CD4-positive, alpha-beta T cell treated with Interleukin-1 beta for 1 hour (primary cell): ENCODE measurements at regions not wholly inside any gene's neighbourhood (a gene's known extent, or its start where the extent isn't known, plus 50 kb on each side); places are given as distances from the start of the nearest gene placed in this dataset.

Experiments
- DNase-seq, 2 donors: peaks; one replicate each; pipeline ENCODE4 v3.0.0-alpha.2; 2020 to 2022

GRCh38 chr22:27264184-27264583 lies 537.4 kb downstream of the MN1 start:
- no peak for DNase-seq

- no peak for DNase-seq
These were observed 534.4 kb downstream of the MN1 start for GRCh38 chr22:27267145-27267544.

- no peak for DNase-seq
These were observed 531.6 kb downstream of the MN1 start for GRCh38 chr22:27269751-27270543.

GRCh38 chr22:27270818-27271510 lies 530.6 kb downstream of the MN1 start:
- no peak for DNase-seq

DNA sequence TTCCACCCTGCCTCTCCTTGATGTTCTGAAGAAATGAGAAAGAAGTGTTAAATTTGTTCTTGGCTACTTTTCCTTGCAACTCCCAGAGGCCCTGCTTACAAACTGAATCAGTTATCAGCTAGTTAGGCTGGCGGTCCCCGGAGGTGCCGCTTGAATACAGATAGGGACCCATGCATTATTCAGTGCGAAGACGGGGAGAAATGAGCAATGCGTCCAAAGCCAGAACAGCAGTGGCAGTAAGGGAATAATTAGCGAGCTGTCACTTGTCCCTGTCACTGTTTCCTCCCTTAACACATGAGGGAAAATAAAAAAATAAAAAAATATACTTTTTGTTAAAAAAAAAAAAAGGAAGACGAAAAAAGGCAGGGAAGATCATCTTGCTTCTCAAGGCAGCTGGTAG lies 528.1 kb downstream of the MN1 start:
- no peak for DNase-seq

GRCh38 chr22:27273853-27274252 lies 527.7 kb downstream of the MN1 start:
- no peak for DNase-seq

- DNase-seq = no peak
These were observed 526.6 kb downstream of the MN1 start for GRCh38 chr22:27274770-27275449.

DNA sequence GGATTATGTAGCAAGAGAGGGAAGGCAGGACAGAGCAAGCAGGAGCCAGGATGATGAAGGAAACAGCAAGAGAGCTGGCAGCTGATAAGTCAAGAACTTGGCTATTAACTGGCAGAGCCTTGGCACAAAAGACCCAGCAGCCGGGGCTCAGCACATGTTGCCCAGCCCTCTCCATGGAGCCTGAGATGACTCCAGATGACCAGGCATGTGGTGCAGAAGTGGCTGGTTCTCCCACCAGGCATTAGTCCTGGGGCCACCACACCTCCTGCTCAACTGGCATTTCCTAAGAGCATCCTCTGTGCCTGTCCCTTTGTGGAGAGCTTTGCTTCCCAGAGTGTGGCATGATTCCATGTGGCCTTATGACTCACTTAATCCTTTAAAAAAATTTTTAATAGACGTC lies 522.6 kb downstream of the MN1 start:
- no peak for DNase-seq

DNA sequence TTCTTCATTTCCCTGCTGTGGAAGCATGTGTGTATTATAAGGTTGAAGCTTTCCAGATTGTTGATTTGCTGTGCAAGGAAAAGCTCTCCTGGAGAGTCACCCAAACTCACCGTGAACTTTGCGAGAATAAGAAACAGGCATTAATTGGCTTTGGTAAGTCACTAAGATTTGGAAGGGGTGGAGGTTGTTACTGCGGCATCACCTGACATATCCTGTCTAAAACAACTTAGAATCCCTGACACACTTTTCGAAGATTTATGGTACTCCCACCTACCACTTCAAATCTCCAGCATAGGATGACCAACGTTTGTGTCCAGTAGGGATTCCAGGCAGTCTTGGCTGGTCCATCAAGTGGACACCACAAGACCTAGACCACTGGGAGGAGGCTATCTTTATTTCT lies 518.3 kb downstream of the MN1 start:
- DNase-seq = no peak

GRCh38 chr22:27283714-27284113 lies 517.8 kb downstream of the MN1 start:
- DNase-seq = no peak

DNA sequence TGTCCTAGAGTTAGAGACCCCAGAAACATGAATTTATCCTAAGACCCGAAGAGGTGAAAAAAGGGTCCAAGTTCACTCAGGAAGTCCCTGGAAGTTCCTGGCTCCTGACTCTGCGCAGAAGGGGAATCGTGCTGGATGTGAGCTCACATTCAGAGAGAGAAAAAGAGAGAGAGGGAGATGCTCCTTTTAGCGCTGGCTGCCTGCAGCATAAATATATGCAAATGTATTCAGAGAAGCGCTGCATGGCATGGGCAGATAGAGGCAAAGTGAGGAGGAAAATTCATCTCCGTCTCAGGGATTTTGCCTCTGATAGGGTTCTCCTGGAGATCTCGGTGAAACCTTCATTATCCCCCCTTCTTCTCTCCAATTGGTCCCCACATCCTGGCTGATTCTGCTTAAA lies 517.2 kb downstream of the MN1 start:
- no peak for DNase-seq

DNA sequence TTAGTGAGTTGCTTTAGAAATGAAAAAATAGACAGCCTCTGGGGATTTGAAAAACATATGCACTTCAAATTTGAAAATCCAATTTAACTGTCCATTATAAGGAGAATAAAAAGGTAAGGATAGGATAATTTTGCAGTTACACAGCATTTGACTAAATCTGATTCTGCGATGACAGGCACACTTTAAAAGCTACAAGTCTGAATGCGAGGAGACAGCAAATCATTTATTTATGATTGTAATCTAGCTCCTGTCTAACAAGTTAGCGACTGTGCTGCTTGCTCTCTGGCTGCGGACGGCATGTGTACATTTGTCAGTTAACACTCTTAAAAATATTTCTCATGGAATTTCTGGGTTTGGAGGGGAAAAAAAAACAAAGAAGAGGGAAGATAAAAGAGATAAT lies 514.8 kb downstream of the MN1 start:
- DNase-seq = no peak

GRCh38 chr22:27292542-27293299 lies 508.8 kb downstream of the MN1 start:
- no peak for DNase-seq

DNA sequence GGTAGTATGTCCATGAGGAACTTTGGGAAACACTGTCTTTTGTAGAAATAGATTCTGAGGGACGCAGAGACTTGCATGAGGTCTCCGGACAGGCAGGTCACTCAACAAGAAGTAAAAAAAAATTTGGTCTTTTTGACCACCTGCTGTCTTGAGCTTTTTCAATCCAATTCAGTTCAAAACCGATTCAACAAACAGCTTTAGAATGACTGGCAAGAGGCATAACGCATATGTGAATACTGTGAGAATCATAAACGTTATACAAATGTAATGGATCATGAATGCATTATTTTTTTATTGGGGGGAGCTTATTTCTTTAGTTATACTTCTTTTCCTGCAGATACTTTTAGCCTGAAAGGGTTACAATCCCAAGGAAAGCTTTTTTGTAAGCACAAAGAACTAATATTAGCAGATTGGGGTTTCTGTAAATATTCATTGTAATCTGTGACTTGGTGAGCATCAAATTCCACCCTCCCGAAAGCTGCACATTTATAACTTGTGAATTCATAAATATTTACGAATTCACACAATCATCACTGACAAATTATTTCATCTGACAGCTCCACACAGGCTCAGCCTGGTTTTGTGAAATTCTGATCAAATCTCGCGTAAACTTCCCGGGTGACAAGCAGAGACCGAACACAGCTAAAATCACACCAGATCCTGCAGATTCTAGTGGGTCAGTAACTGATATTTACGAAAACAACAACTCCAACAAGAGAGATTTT lies 507.7 kb downstream of the MN1 start:
- DNase-seq = no peak

DNA sequence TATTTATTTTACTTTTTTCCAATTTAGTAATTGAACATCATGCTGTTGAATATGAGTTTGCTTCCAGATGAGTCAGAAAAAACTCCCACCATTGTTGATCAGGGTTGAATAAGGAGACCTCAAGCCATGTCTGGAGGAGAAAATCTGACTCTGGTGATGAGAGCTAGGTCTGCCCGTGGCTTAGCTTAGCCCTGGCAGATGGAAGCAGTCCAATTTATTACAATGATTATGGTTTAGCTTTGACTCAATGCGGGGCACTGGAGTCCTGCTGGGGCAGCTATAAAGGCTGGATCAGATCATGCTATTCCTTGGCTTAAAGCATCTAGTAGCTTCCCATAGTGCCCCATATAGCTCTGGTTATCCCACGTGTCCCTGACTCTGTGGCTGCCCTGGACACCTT lies 506.5 kb downstream of the MN1 start:
- DNase-seq = no peak

DNA sequence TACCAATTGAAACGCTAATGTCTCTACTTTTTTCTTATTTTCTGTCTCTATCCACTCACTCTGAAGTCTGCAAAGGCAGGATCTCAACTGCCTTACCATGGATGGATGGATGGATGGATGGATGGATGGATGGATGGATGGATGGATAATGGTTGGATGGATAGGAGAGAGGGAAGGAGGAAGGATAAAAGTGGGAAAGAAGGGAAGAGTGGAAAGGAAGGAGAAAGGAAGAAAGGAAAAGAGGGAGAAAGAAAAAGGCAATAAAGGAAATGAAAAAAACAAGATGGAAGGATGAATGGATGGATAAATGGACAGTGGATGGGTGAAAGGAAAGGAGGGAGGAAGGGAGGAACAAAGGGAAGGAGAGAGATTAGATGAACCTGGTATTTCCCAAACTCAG lies 506.0 kb downstream of the MN1 start:
- DNase-seq = no peak

GRCh38 chr22:27296091-27296675 lies 505.4 kb downstream of the MN1 start:
- DNase-seq = no peak

GRCh38 chr22:27297125-27297524 lies 504.4 kb downstream of the MN1 start:
- DNase-seq = no peak

- no peak for DNase-seq
These were observed 503.2 kb downstream of the MN1 start for GRCh38 chr22:27298332-27298731.

GRCh38 chr22:27298742-27299141 lies 502.8 kb downstream of the MN1 start:
- no peak for DNase-seq

DNA sequence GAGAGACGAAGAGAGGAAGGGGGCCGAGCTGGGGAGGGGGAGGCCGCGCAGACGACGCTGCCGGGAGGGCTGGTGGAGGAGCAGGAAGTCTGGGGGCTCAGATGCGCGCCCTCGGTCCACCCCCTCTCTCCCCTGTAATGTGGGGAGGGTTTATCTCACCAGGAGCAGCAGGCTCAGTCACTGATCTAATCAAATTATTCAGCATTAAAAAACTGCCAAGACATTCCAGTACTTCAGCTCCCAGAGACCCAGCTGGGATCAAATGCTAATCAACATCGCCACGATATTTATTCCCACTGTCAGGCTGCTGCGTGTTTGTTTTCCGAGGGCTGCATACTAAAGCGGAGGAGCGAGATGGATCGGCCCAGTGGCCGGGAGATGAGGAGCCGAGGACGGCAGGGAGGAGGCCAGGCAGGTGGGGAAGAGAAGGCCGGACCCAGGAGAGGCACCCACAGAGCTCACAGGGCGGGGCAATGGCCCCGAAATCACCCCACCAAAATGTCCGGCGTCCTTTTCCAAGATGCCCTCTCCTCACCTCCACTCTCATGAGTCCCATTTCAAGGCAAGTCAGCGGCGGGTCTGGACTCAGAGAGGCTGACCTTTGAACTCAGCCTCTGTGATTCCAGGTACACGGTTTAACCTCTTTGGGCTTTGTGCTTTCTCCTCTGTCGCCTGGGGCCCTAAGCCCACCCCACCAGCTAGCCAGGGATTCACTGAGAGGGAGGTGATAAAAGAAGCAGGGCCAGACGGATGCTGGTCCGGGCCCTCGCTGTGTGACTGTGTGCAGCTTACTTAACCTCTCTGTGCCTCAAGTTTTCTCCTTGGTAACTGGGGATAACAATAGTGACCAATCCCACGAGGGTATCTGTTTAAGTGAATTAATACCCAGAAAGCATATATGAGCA lies 502.1 kb downstream of the MN1 start:
- DNase-seq = no peak
